ENCODE measurements at regions not wholly inside any gene's neighbourhood (a gene's known extent, or its start where the extent isn't known, plus 50 kb on each side); places are given as distances from the start of the nearest gene placed in this dataset.
"Not testable (repeated sequence)": the region's sequence is repeated elsewhere in the genome, so short reads cannot be mapped to it uniquely, and the experiment has no call there.

- no peak for DNase-seq (ENCODE audit: low read depth)
Measured at GRCh38 chr16:60558936-60559335, 1477.3 kb downstream of the CDH8 start.

- no peak for DNase-seq (ENCODE audit: low read depth)
Measured at GRCh38 chr16:60553090-60553757, 1483.0 kb downstream of the CDH8 start.

GRCh38 chr16:60541535-60541934, 1494.7 kb downstream of the CDH8 start:
- DNase-seq (ENCODE audit: low read depth): no peak

- DNase-seq (ENCODE audit: low read depth): no peak
Measured at GRCh38 chr16:60510941-60511340, 1525.3 kb downstream of the CDH8 start.

GRCh38 chr16:60510208-60510607, 1526.0 kb downstream of the CDH8 start:
- DNase-seq (ENCODE audit: low read depth): no peak

- no peak for DNase-seq (ENCODE audit: low read depth)
Measured at GRCh38 chr16:60491273-60491672, 1545.0 kb downstream of the CDH8 start.

- no peak for DNase-seq (ENCODE audit: low read depth)
Measured at GRCh38 chr16:60485872-60486489, 1550.3 kb downstream of the CDH8 start.

- no peak for DNase-seq (ENCODE audit: low read depth)
Measured at GRCh38 chr16:60484901-60485300, 1551.3 kb downstream of the CDH8 start.

GRCh38 chr16:60481591-60481990, 1554.6 kb downstream of the CDH8 start:
- no peak for DNase-seq (ENCODE audit: low read depth)

GRCh38 chr16:60478810-60479209, 1557.4 kb downstream of the CDH8 start:
- DNase-seq (ENCODE audit: low read depth): no peak

- DNase-seq (ENCODE audit: low read depth): no peak
Measured at GRCh38 chr16:60463986-60464385, 1572.3 kb downstream of the CDH8 start.

GRCh38 chr16:60459463-60459862, 1576.8 kb downstream of the CDH8 start:
- no peak for DNase-seq (ENCODE audit: low read depth)

- DNase-seq (ENCODE audit: low read depth): no peak
Measured at GRCh38 chr16:60458255-60458654, 1578.0 kb downstream of the CDH8 start.

GRCh38 chr16:60452646-60453045, 1583.6 kb downstream of the CDH8 start:
- DNase-seq (ENCODE audit: low read depth): no peak

- DNase-seq (ENCODE audit: low read depth): no peak
Measured at GRCh38 chr16:60438894-60439293, 1597.3 kb downstream of the CDH8 start.

- DNase-seq (ENCODE audit: low read depth): no peak
Measured at GRCh38 chr16:60432472-60432871, 1603.8 kb downstream of the CDH8 start.

GRCh38 chr16:60419859-60420258, 1616.4 kb downstream of the CDH8 start:
- no peak for DNase-seq (ENCODE audit: low read depth)

GRCh38 chr16:60414613-60415012, 1621.6 kb downstream of the CDH8 start:
- DNase-seq (ENCODE audit: low read depth): no peak

GRCh38 chr16:60413969-60414368, 1622.3 kb downstream of the CDH8 start:
- no peak for DNase-seq (ENCODE audit: low read depth)

- DNase-seq (ENCODE audit: low read depth): no peak
Measured at GRCh38 chr16:60407606-60408005, 1628.6 kb downstream of the CDH8 start.

GRCh38 chr16:60407034-60407433, 1629.2 kb downstream of the CDH8 start:
- no peak for DNase-seq (ENCODE audit: low read depth)

- no peak for DNase-seq (ENCODE audit: low read depth)
Measured at GRCh38 chr16:60405286-60405685, 1631.0 kb downstream of the CDH8 start.

GRCh38 chr16:60404401-60404800, 1631.8 kb downstream of the CDH8 start:
- no peak for DNase-seq (ENCODE audit: low read depth)

GRCh38 chr16:60402941-60403340, 1633.3 kb downstream of the CDH8 start:
- DNase-seq (ENCODE audit: low read depth): not testable (repeated sequence)
